GM18505 (cell line): ENCODE measurements at regions not wholly inside any gene's neighbourhood (a gene's known extent, or its start where the extent isn't known, plus 50 kb on each side); places are given as distances from the start of the nearest gene placed in this dataset.

Experiments
- ATAC-seq: cut with Tn5 transposase; IDR thresholded peaks from one replicate; pipeline ENCODE4 v1.9.1; 2021; ENCODE audit not compliant: unreplicated experiment
- POLR2A ChIP-seq: IDR thresholded peaks from 4 replicates; pipeline ENCODE4 v1.6.1; 2011; ENCODE audit warnings: borderline replicate concordance; ENCODE audit not compliant: insufficient read depth, insufficient read length; ENCODE audit errors: extremely low read depth

DNA sequence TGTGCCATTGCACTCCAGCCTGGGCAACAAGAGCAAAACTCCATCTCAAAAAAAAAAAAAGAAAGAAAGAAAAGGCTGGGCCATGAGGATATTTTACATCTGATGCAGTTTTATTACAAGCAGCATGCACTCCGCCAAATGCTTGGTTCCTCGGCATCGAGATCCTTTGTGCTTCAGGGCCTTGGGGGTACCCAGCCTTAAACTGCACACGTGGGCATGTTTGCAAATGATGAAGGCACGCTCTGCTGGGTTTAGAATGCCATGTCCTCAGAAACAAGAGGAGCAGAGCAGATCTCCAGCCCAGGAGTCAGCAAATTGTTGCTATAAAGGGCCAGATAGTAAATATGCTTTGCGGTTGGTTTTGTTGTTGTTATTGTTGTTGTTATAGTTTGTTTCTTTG lies 153.2 kb downstream of the KATNIP start:
- no peak for TF ChIP-seq POLR2A

DNA sequence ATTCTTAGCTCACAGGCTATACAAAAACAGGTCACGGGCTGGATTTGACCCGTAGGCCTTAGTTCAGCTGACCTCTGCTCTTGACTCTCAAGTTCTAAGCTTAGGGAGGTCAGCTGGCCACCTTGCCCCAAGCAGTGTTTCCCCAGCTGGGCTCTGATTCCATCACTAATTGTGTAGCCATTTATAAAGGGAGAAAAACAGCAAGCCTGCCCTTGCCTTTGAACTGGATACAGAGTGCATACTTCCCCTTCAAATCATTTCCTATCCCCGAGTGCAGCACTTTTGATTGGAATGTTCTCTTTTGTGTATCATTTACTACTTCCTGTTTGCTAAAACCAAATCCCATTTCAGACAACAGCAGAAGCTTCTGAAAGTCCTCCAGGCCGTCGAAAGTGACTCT lies 153.6 kb downstream of the KATNIP start:
- ATAC-seq: no peak
- no peak for TF ChIP-seq POLR2A

More for the DNA sequence above, 153.2 kb downstream of the KATNIP start:
- ATAC-seq: no peak

DNA sequence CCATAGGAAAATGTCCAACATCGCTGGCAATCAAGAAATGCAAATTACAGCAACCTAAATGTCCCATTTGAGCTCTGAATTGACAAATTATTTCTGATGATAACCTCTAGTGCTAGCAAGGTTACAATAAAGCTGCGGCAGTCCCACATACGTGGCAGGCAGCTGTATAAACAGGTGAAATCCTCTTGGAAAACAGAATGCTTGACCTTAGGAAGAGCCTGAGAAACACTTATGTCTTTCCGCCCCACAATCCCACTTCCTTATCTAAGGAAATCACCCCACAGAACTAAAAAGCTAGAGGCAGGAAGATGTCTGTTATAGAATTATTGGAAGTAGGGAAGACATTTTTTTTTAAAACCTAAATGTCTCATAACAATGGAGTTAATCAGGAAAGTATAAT lies 154.3 kb downstream of the KATNIP start:
- no peak for TF ChIP-seq POLR2A
- ATAC-seq: no peak

DNA sequence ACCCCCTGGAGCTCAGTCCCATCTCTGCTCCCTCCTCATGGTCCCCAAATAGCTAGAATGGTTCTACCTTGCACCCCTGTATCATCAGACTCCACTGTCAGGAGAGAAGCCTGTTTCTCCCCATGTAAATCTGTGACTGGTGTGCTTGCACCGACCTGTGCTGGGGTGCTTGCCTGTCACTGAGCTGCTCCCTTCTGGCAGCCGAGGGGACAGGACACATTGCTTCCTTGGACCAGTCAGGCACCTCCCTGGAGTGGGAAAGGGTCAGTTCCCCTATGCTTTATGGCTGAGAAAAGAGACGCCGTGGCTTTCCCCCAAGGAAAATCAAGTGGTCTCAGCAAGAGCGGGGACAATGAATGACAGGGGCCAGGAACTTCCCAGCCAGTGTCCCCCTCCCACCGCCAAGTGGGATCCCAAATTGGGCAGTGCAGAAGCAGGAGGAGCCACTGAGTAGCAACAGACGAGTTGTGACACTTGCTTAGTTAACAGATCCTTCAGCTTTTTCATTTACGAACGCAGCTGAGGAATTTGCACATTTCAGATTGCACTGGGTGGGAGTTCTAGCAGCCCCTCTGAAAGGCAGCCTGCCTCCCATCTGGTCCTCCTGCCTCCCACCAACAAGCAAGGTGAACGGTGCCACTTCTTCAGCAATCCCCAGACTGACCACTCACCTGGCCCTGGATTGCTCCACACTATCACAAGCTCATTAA lies 156.4 kb downstream of the KATNIP start:
- no peak for ATAC-seq
- no peak for TF ChIP-seq POLR2A

DNA sequence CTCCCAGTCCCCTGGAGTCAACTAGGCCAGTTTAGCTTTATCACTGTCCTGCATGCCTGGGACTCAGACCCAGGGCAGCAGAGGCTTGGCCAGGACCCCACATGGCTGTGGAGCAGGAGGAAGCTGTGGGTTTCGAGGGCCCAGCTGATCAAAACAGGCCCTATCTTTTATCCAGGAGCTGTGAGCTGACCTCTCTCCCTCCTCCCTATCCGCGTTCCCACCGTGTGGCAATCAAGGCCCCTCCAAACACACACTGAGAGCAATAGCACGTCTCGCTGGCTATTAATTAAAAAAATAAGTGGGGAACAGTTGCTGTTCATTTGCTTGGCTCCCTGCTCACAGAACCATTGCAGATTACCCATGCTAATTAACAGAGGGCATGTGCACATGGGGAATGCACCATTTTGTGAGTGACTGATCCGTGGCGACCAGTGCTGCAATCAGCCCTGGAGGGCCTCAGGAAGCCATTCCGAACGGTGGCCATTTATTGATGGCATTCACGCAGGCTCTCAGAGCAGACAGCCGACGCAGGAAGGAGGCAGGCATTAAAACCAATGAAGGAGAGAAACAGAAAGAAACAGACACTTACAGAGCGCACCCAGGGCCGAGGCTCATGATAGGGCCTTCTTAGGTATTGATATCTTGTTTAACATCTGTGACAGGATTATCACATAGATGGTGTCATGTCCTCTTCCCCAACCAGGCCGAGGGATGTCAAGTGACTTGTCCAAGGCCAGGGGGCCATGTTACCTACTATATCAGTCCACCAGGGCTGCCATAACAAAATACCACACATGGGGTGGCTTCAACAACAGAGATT lies 157.1 kb downstream of the KATNIP start:
- ATAC-seq: no peak
- no peak for TF ChIP-seq POLR2A

DNA sequence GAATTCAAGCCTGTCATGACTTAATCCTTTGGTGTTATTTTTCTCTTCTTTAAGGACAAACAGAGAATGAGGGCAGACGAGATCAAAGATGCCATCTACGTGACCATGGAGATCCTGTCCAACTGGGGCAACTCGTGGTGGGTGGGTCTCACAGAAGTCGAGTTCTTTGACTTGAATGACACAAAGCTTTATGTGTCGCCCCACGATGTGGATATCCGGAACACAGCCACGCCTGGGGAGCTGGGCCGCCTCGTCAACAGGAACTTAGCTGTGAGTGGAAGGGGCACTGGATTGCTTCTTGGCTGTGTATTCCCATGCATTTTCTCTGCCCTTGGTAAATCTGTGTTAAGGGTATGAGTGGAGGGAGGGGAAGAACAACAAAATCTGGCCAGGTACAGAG lies 158.7 kb downstream of the KATNIP start:
- ATAC-seq: no peak
- no peak for TF ChIP-seq POLR2A

DNA sequence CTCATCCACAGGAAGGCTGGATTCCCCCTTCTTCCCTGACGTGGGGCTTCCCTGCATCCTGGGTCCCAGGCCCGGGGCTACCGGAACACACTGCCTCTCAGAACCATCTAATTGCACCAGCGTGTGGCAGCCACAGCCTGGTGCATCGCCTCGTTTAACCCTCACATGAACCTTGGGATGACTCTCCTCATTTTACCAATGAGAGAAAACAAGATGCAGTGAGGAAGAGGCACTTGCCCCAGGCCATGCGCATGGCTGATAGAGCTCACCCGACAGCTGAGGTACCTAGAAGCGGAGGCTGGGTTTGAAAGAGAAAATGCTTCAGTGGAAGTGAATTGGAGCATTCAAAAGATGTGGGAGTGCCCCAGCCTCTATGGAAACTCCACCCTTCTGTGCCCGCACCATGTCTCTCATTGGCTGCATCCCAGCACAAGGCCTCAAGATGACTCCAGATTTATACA lies 162.3 kb downstream of the KATNIP start:
- ATAC-seq: no peak
- no peak for TF ChIP-seq POLR2A

DNA sequence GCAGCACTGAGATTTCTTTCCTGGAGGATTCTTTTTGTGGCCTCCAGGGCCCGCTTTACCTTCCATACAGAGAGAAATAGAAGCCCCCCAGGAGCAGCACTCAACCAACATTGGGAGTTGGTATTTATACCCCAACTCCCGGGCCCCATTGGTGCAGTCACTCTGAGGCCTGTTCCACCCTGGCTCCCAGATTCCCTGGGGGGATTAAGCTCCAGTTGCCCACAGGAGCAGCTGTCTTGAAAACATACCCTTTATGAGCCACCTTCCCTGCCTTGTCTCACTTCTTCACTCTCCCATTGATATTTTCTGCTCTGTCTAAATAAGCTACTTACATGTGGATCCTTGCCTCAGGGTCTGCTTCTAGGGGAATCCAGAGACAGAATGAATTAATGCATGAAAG lies 167.8 kb downstream of the KATNIP start:
- no peak for ATAC-seq
- TF ChIP-seq POLR2A: no peak

DNA sequence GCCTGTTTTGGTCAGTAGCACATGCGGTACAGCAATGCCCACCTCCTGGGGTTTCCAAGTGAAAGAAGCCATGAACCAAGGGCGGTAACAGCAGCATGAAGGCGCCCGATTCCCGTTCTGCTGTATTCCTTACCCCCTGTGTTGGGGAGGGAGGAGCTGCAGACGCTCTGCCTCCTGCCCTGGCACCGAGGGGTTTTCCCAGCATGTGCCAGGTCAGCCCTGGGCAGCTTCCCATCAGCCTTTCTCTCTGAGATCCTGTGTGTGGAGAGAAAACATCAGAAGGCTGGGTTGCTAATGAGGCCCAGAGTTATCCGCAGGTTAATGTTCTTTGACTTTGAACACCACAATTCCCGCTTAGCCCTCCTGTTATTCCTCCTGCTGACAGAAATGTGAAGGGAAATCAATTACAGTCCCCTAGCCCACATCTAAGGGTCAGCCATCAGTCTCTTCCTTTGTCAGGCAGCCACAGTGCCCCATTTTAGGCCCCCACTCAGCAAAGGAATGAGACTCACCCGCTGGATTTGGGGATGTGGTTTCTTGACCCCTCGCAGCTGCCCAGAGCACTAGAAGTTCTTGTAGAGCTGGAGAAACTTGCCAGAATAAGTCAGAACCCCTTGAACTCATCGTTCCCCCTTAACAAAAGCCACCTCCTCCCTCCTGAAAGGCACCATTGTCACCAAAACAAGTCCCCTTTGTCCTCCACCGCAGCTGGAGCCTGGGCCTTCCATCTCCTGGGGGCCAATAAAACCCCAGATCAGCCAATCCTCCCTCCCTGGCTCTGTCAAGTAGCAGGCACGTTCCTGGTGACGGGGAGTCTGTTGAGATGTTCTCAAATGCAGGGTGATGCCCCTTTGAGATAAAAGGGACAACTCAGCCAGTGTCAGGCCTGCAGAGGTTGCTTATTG lies 168.5 kb downstream of the KATNIP start:
- no peak for ATAC-seq
- no peak for TF ChIP-seq POLR2A

DNA sequence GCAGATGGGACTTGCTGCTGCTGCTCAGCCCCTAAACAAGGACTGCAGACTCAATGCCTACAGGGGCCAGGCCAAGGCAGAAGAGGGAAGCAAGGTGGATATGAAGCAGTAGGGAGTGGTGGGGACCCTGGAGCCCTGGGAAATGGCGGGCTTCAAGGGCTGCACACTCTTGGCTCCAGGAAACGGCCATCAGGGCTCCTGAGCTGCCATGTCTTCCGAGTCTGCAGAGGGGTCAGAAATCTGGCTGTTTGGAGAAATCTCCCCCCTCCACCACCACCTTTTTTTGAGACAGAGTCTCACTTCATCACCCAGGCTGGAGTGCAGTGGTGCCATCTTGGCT lies 169.1 kb downstream of the KATNIP start:
- no peak for TF ChIP-seq POLR2A
- no peak for ATAC-seq

DNA sequence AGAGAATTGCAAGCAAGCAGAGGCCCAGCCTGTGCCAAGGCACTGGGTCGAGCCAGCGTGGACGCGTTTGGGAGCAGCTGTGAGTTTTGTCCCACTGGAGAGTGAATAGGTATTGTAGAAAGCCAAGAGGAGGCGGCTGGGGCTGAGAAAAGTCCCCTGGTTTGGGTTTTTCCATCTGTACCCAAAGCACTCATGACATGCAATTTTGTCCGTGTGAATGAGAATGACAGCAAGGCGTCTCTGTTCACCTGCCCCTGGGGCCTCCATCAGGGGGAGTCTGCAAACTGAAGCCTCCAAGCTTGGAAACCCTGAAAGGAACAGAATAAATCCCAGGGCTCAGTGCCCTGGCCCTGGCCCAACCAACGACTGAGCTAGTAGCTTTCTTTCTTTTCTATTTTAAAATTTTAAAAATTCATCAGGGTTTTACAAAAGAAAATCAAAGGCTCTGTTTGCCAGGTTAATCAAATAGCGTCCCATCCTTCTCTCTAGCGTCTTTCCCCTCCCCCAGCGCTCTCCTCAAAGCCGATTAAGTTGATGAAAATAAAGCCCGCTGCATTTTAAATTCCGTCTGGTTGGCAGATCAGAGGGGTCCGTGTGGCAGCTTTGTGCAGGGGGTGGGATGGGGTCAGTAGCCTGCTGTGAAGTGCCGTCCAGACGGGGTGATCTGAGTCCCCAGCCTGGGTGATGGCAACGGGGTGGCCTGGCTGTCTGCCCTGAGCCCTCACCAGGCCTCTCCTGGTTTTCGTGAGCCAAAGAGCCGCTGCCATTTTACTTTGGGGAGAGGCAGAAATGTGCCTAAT lies 171.0 kb downstream of the KATNIP start:
- TF ChIP-seq POLR2A: no peak
- ATAC-seq: no peak

DNA sequence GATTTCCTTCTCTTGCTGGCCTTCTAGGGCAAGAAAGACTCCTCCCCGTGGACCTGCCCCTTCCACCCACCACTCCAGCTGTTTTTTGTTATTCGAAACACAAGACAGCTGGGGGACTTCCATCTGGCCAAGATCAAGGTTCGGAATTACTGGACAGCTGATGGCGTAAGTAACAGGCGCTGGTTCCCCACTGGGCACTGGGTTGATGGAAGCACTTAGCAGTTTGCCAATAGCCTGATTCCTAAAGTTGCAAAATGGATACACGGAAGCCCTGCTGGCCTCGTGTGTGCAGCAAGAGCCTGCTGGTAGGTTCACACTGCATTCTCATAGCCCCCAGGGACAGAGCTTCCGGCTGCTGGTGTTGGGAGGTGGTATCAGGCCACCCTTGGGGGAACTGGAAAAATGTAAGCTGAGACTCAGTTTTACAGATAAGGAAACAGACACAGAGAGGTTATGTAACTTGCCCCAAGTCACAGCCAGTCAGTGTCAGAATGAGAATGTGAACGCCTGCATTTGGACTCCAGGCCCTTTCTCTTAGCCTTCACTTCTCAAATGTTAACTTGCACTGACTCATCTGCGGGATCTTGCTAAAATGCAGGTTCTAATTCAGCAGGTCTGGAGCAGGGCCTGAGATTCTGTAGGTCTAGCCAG lies 171.7 kb downstream of the KATNIP start:
- no peak for TF ChIP-seq POLR2A
- no peak for ATAC-seq
